Heart left ventricle (tissue), 13 donors: ENCODE measurements at regions not wholly inside any gene's neighbourhood (a gene's known extent, or its start where the extent isn't known, plus 50 kb on each side); places are given as distances from the start of the nearest gene placed in this dataset.

Source experiments
- POLR2A ChIP-seq, 2 donors: fragments of 450-650 bp; IDR thresholded peaks; one replicate each; pipeline ENCODE4 v1.6.1; 2017; ENCODE audit warnings: antibody characterized with exemption in 2 of 2, mild to moderate bottlenecking in 2 of 2, moderate library complexity in 2 of 2
- TF ChIP-seq, protein P1 (sequence below), 12 donors: fragments of 200-600 bp; sonication (generic) in 4 of 12; IDR thresholded peaks; one replicate each; pipeline versions ENCODE4 v1.5.0 to v1.8.0; 2018 to 2022; ENCODE audit warnings: antibody characterized with exemption in 12 of 12, mild to moderate bottlenecking in 5 of 12
- donor health status: ischemic (EF 13 %, LVEDD 7.1; RV severe dilation, severe dysfunction).
- donor health status: DM: no; HTN: yes; CAD: no.
- donor health status: DM: no; HTN: no; CAD: no.
- donor health status: ischemic (EF 25% LVEDD 6.9; RV normal size, moderate dysfunction).
- donor health status: ischemic (EF 25% LVEDD 5.7; RV mildly dilated, moderate dysfunction).
- donor health status: ischemic (EF 35%, LVEDD 5.7; RV mildly dilated, moderate dysfunction).
- donor health status: nonischemic (EF 11% LVEDD 7.7; RV severe dilation, severe dysfunction).
- donor health status: DM: yes; HTN: yes; CAD: no.
- donor health status: PGD.
- donor health status: ischemic (EF 29% LVEDD 5.4; RV normal size, mild dysfunction).
- donor health status: nonischemic (EF 23%, LVEDD 6.1; RV moderate dilation, normal function).

DNA sequence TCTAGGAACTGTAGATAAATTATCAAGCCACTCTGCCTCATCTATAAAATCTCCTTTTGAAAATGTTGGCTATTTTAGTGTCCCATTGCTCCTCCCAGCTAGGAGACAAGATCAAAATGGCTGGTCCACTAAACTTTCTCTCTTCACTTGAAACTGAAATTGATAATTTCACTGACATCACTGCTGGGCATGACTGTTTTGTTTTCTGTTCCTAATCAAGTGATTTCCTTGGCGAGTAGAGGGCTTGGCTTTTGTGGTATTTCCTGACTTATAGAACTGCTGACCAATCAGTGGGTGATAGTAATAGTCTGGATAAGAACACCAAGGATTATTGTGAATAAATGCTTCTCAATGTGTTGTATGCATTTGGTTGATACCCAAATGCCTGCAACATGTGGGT is 2152.9 kb downstream of the ARAP2 start:
- TF ChIP-seq POLR2A (IDR thresholded peaks at IDR 0.05) = no peak
- TF ChIP-seq, protein P1, sequence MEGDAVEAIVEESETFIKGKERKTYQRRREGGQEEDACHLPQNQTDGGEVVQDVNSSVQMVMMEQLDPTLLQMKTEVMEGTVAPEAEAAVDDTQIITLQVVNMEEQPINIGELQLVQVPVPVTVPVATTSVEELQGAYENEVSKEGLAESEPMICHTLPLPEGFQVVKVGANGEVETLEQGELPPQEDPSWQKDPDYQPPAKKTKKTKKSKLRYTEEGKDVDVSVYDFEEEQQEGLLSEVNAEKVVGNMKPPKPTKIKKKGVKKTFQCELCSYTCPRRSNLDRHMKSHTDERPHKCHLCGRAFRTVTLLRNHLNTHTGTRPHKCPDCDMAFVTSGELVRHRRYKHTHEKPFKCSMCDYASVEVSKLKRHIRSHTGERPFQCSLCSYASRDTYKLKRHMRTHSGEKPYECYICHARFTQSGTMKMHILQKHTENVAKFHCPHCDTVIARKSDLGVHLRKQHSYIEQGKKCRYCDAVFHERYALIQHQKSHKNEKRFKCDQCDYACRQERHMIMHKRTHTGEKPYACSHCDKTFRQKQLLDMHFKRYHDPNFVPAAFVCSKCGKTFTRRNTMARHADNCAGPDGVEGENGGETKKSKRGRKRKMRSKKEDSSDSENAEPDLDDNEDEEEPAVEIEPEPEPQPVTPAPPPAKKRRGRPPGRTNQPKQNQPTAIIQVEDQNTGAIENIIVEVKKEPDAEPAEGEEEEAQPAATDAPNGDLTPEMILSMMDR (IDR thresholded peaks at IDR 0.05) = no peak
